NB4 (cell line): ENCODE measurements at regions not wholly inside any gene's neighbourhood (a gene's known extent, or its start where the extent isn't known, plus 50 kb on each side); places are given as distances from the start of the nearest gene placed in this dataset.

Experiments used
- MAX ChIP-seq: IDR thresholded peaks from 2 replicates; pipeline ENCODE4 v1.6.1; 2011; ENCODE audit warnings: low read depth, low read length
- POLR2A ChIP-seq: IDR thresholded peaks from 2 replicates; pipeline ENCODE4 v1.6.1; 2011; ENCODE audit warnings: mild to moderate bottlenecking; ENCODE audit not compliant: insufficient read length; ENCODE audit errors: extremely low read depth
- TF ChIP-seq, protein P1 (sequence below): IDR thresholded peaks from one replicate; pipeline ENCODE4 v1.5.1; 2012; ENCODE audit warnings: low read depth, low read length

GRCh38 chr7:142522735-142523134 is 226.5 kb upstream of the PRSS1 start:
- TF ChIP-seq, protein P1, sequence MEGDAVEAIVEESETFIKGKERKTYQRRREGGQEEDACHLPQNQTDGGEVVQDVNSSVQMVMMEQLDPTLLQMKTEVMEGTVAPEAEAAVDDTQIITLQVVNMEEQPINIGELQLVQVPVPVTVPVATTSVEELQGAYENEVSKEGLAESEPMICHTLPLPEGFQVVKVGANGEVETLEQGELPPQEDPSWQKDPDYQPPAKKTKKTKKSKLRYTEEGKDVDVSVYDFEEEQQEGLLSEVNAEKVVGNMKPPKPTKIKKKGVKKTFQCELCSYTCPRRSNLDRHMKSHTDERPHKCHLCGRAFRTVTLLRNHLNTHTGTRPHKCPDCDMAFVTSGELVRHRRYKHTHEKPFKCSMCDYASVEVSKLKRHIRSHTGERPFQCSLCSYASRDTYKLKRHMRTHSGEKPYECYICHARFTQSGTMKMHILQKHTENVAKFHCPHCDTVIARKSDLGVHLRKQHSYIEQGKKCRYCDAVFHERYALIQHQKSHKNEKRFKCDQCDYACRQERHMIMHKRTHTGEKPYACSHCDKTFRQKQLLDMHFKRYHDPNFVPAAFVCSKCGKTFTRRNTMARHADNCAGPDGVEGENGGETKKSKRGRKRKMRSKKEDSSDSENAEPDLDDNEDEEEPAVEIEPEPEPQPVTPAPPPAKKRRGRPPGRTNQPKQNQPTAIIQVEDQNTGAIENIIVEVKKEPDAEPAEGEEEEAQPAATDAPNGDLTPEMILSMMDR, result no peak
- TF ChIP-seq POLR2A, result no peak
- no peak for TF ChIP-seq MAX
